HCT116 (cell line): ENCODE measurements at regions not wholly inside any gene's neighbourhood (a gene's known extent, or its start where the extent isn't known, plus 50 kb on each side); places are given as distances from the start of the nearest gene placed in this dataset.

Experiments
- ATAC-seq: fragments of 200-7000 bp; cut with Tn5 transposase; 2 replicates; pipeline ENCODE4 v1.9.1; 2020; ENCODE audit warnings: mild to moderate bottlenecking, moderate library complexity
- BruUV-seq: library from RNA; stranded (reverse); fragments of 400-500 nt; replicated peaks from 2 replicates; lab custom pipeline; 2021; lab: Mats Ljungman, UMichigan
- CTCF ChIA-PET: fragments of 300-600 bp; sonication (Branson Sonifier 250); formaldehyde crosslinking; loops from one replicate; lab custom pipeline; 2021; ENCODE audit warnings: antibody characterized with exemption; lab: Charles Lee
- POLR2A ChIA-PET: fragments of 300-600, 350-600 bp; sonication (Branson Sonifier 250); formaldehyde crosslinking; loops from one replicate; lab custom pipeline; 2021; ENCODE audit warnings: antibody characterized with exemption; lab: Charles Lee
- RAD21 ChIA-PET, 2 experiments: fragments of 300-600 bp; sonication (Branson Sonifier 250); formaldehyde crosslinking; loops; one replicate each; lab custom pipeline; 2023; ENCODE audit warnings: low total read pairs in 2 of 2; ENCODE audit not compliant: uncharacterized antibody in 2 of 2, unreplicated experiment in 2 of 2, low non-redundant PET in 1 of 2; lab: Charles Lee
- DNase-seq: peaks from one replicate; pipeline ENCODE4 v3.0.0-alpha.2; 2010; ENCODE audit warnings: low read depth, low spot score
- H2AFZ ChIP-seq: fragments of 200-600 bp; shearing (Covaris generic), sonication (generic); 2 replicates; pipeline ENCODE4 v1.6.1; 2017; ENCODE audit warnings: low read depth, mixed run types, mixed read lengths, antibody characterized with exemption, low read length; ENCODE audit not compliant: poor library complexity, severe bottlenecking
- H3K27ac ChIP-seq: 2 replicates; pipeline ENCODE4 v1.5.1; 2012; ENCODE audit warnings: low read depth, low read length
- H3K27me3 ChIP-seq: fragments of 200-600 bp; sonication (generic); 2 replicates; pipeline ENCODE4 v1.6.1; 2016; ENCODE audit warnings: mixed run types, low read length, mixed read lengths; ENCODE audit not compliant: insufficient read depth
- H3K36me3 ChIP-seq, 2 experiments: fragments of 200-500 bp in 1 of 2; fragments of 200-600 bp in 1 of 2; sonication (Bioruptor generic) in 1 of 2; sonication (generic) in 1 of 2; 2 replicates each; pipeline versions ENCODE4 v1.5.1 to v1.6.1; 2014 to 2016; ENCODE audit warnings: low read length in 2 of 2, inconsistent platforms in 1 of 2, mixed read lengths in 1 of 2, mixed run types in 1 of 2; ENCODE audit not compliant: insufficient read depth in 2 of 2, control insufficient read depth in 1 of 2
- H3K4me1 ChIP-seq, 2 experiments: fragments of 200-600 bp in 1 of 2; sonication (generic) in 1 of 2; 2 replicates each; pipeline versions ENCODE4 v1.5.1 to v1.6.1; 2012 to 2017; ENCODE audit warnings: low read length in 2 of 2, inconsistent platforms in 1 of 2, mild to moderate bottlenecking in 1 of 2, mixed read lengths in 1 of 2, mixed run types in 1 of 2, moderate library complexity in 1 of 2; ENCODE audit not compliant: insufficient read depth in 2 of 2, control insufficient read depth in 1 of 2
- H3K4me2 ChIP-seq: fragments of 200-600 bp; sonication (generic); 2 replicates; pipeline ENCODE4 v1.6.1; 2017; ENCODE audit warnings: mixed run types, low read length, mixed read lengths
- H3K4me3 ChIP-seq, 2 experiments: fragments of 200-600 bp in 1 of 2; sonication (generic) in 1 of 2; replicated peaks in 1 of 2; 2 replicates each; pipeline ENCODE4 v1.5.1; 2011 to 2016; ENCODE audit warnings: low read length in 2 of 2, control low read depth in 1 of 2, low read depth in 1 of 2, mild to moderate bottlenecking in 1 of 2, mixed read lengths in 1 of 2, mixed run types in 1 of 2
- H3K79me2 ChIP-seq: fragments of 200-600 bp; sonication (generic); 2 replicates; pipeline ENCODE4 v1.6.1; 2017; ENCODE audit warnings: mild to moderate bottlenecking, mixed run types, low read length, moderate library complexity, mixed read lengths; ENCODE audit not compliant: insufficient read depth
- H3K9ac ChIP-seq: fragments of 200-600 bp; sonication (generic); 2 replicates; pipeline ENCODE4 v1.6.1; 2016; ENCODE audit warnings: low read length, mixed read lengths
- H3K9me2 ChIP-seq: fragments of 200-600 bp; sonication (generic), shearing (Covaris generic); 2 replicates; pipeline ENCODE4 v1.6.1; 2017; ENCODE audit warnings: mixed run types, mild to moderate bottlenecking, moderate library complexity; ENCODE audit not compliant: insufficient read depth
- H3K9me3 ChIP-seq, 2 experiments: fragments of 200-500 bp in 1 of 2; fragments of 200-600 bp in 1 of 2; sonication (Bioruptor generic) in 1 of 2; sonication (generic) in 1 of 2; 2 replicates each; pipeline ENCODE4 v1.6.1; 2014 to 2017; ENCODE audit warnings: low read length in 2 of 2, mixed read lengths in 2 of 2, inconsistent platforms in 1 of 2, low read depth in 1 of 2, mild to moderate bottlenecking in 1 of 2, mixed run types in 1 of 2, moderate library complexity in 1 of 2; ENCODE audit not compliant: control insufficient read depth in 1 of 2, insufficient read depth in 1 of 2
- H4K20me1 ChIP-seq: fragments of 200-600 bp; sonication (generic), shearing (Covaris generic); 2 replicates; pipeline ENCODE4 v1.6.1; 2017; ENCODE audit warnings: mixed run types, mild to moderate bottlenecking, moderate library complexity; ENCODE audit not compliant: insufficient read depth
- EGR1 ChIP-seq: IDR thresholded peaks from 2 replicates; pipeline ENCODE4 v1.6.1; 2012; ENCODE audit warnings: low read depth
- EZH2 ChIP-seq: fragments of 200-600 bp; sonication (generic); IDR thresholded peaks from 2 replicates; pipeline ENCODE4 v1.6.1; 2017; ENCODE audit warnings: antibody characterized with exemption, mixed run types
- JUND ChIP-seq: IDR thresholded peaks from 2 replicates; pipeline ENCODE4 v1.6.1; 2012
- MAX ChIP-seq: IDR thresholded peaks from 2 replicates; pipeline ENCODE4 v1.6.1; 2012
- RAD21 ChIP-seq: IDR thresholded peaks from 2 replicates; pipeline ENCODE4 v1.6.1; 2012; ENCODE audit warnings: low read depth, mild to moderate bottlenecking
- SP1 ChIP-seq: IDR thresholded peaks from 2 replicates; pipeline ENCODE4 v1.6.1; 2012; ENCODE audit warnings: low read depth
- YY1 ChIP-seq: IDR thresholded peaks from 2 replicates; pipeline ENCODE4 v1.6.1; 2011; ENCODE audit warnings: low read length, low read depth, moderate library complexity, mild to moderate bottlenecking; ENCODE audit not compliant: insufficient replicate concordance; ENCODE audit errors: extremely low read depth
- intact Hi-C: fragments of 100-400 bp; cut with micrococcal nuclease; formaldehyde crosslinking; loops from 2 replicates; pipeline ENCODE4 v1.10.0; 2022
- TF ChIP-seq, protein P1 (sequence below): IDR thresholded peaks from 2 replicates; pipeline ENCODE4 v1.6.1; 2011; ENCODE audit warnings: mild to moderate bottlenecking, low read length, moderate library complexity; ENCODE audit not compliant: insufficient replicate concordance; ENCODE audit errors: extremely low read depth

GRCh38 chr1:13892671-13893325 lies 192.8 kb downstream of the PRDM2 start:
- ChIA-PET RAD21 (no interaction called here), POLR2A (no interaction called here)
- no peaks in the 10 kb centered on the region for H3K9me3 ChIP-seq
- no peak for ATAC-seq
- no peaks in the 10 kb centered on the region for H3K79me2 ChIP-seq
- no peak overlapping the region for H2AFZ ChIP-seq
- H3K9me2 ChIP-seq: no peaks in the 10 kb centered on the region
- no peaks in the 10 kb centered on the region for H3K36me3 ChIP-seq
- no TSS peak for BruUV-seq
- no peak for TF ChIP-seq JUND
- TF ChIP-seq, protein P1, sequence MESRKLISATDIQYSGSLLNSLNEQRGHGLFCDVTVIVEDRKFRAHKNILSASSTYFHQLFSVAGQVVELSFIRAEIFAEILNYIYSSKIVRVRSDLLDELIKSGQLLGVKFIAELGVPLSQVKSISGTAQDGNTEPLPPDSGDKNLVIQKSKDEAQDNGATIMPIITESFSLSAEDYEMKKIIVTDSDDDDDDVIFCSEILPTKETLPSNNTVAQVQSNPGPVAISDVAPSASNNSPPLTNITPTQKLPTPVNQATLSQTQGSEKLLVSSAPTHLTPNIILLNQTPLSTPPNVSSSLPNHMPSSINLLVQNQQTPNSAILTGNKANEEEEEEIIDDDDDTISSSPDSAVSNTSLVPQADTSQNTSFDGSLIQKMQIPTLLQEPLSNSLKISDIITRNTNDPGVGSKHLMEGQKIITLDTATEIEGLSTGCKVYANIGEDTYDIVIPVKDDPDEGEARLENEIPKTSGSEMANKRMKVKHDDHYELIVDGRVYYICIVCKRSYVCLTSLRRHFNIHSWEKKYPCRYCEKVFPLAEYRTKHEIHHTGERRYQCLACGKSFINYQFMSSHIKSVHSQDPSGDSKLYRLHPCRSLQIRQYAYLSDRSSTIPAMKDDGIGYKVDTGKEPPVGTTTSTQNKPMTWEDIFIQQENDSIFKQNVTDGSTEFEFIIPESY: no peak
- TF ChIP-seq EZH2: no peak
- TF ChIP-seq MAX: no peak
- TF ChIP-seq SP1: no peak
- TF ChIP-seq YY1: no peak
- TF ChIP-seq RAD21: no peak
- TF ChIP-seq EGR1: no peak
- TF ChIP-seq, all 23 proteins: peak for 0
- no peak for DNase-seq
- intact Hi-C loops: no loop called here
- Histone ChIP-seq H3K27me3 (peaks cover 14% of the 10 kb centered on the region), H3K27ac (no peak overlapping the region), H3K4me2 (no peak overlapping the region), H3K9ac (no peak overlapping the region), H4K20me1 (no peaks in the 10 kb centered on the region), H3K4me1 (no peaks in the 10 kb centered on the region), H3K4me3 (no peak overlapping the region)
- CTCF ChIA-PET: no interaction called here
